Fibroblast of lung (primary cell): ENCODE measurements at regions not wholly inside any gene's neighbourhood (a gene's known extent, or its start where the extent isn't known, plus 50 kb on each side); places are given as distances from the start of the nearest gene placed in this dataset.
A peak's percentile ranks its signal among the peaks of the same experiment; 100 is the strongest.

Experiments used
- DNase-seq, 2 donors: peaks; one replicate each; pipeline versions ENCODE4 v3.0.0 to v3.0.0-alpha.2; 2010; ENCODE audit warnings: low read depth in 2 of 2
- H2AFZ ChIP-seq: 2 replicates; pipeline ENCODE4 v1.5.1; 2012; ENCODE audit warnings: low read length, control low read depth, inconsistent platforms
- H3K27ac ChIP-seq: 2 replicates; pipeline ENCODE4 v1.5.1; 2011; ENCODE audit warnings: low read length, control low read depth; ENCODE audit not compliant: insufficient read depth
- H3K27me3 ChIP-seq: 2 replicates; pipeline ENCODE4 v1.5.1; 2011; ENCODE audit warnings: mild to moderate bottlenecking, low read length; ENCODE audit not compliant: control insufficient read depth, insufficient read depth
- H3K36me3 ChIP-seq: 2 replicates; pipeline ENCODE4 v1.5.1; 2011; ENCODE audit warnings: low read length; ENCODE audit not compliant: control insufficient read depth, insufficient read depth
- H3K4me1 ChIP-seq: 2 replicates; pipeline ENCODE4 v1.5.1; 2011; ENCODE audit warnings: low read length; ENCODE audit not compliant: control insufficient read depth, insufficient read depth; ENCODE audit errors: extremely low read depth
- H3K4me2 ChIP-seq: 2 replicates; pipeline ENCODE4 v1.5.1; 2011; ENCODE audit warnings: low read length, control low read depth; ENCODE audit not compliant: insufficient read depth; ENCODE audit errors: extremely low read depth
- H3K4me3 ChIP-seq, 4 experiments: fragments of 200-600 bp in 1 of 4; sonication (generic) in 1 of 4; replicated peaks in 1 of 4; 2 replicates each; pipeline ENCODE4 v1.5.1; 2011 to 2016; ENCODE audit warnings: low read length in 4 of 4, low read depth in 3 of 4, mild to moderate bottlenecking in 3 of 4, control low read depth in 2 of 4, inconsistent platforms in 1 of 4, mixed read lengths in 1 of 4; ENCODE audit not compliant: insufficient read depth in 1 of 4; ENCODE audit errors: control extremely low read depth in 1 of 4
- H3K79me2 ChIP-seq: 2 replicates; pipeline ENCODE4 v1.5.1; 2012; ENCODE audit warnings: mild to moderate bottlenecking, low read length, inconsistent platforms; ENCODE audit not compliant: control insufficient read depth, insufficient read depth
- H3K9ac ChIP-seq: 2 replicates; pipeline ENCODE4 v1.5.1; 2011; ENCODE audit warnings: mild to moderate bottlenecking, low read length, control low read depth; ENCODE audit not compliant: insufficient read depth
- H3K9me3 ChIP-seq: 2 replicates; pipeline ENCODE4 v1.5.1; 2012; ENCODE audit warnings: low read depth, low read length; ENCODE audit not compliant: control insufficient read depth, insufficient read depth
- H4K20me1 ChIP-seq: 2 replicates; pipeline ENCODE4 v1.5.1; 2011; ENCODE audit warnings: low read length; ENCODE audit not compliant: control insufficient read depth, insufficient read depth; ENCODE audit errors: extremely low read depth
- CTCF ChIP-seq, 2 donors: IDR thresholded peaks in 1 of 2; conservative IDR thresholded peaks in 1 of 2; 1 replicate in 1 of 2; 2 replicates in 1 of 2; pipeline ENCODE4 v1.5.1; 2011 to 2012; ENCODE audit warnings: low read length in 2 of 2, control low read depth in 1 of 2, inconsistent platforms in 1 of 2, low read depth in 1 of 2, mild to moderate bottlenecking in 1 of 2
- EZH2 ChIP-seq: IDR thresholded peaks from 2 replicates; pipeline ENCODE4 v1.5.1; 2012; ENCODE audit warnings: low read length, control low read depth, mild to moderate bottlenecking; ENCODE audit errors: missing control alignments

- no peaks in the 10 kb centered on the region for H3K79me2 ChIP-seq
- no peaks in the 10 kb centered on the region for H4K20me1 ChIP-seq
- no peak overlapping the region for H3K27ac ChIP-seq
- DNase-seq: no peak
- TF ChIP-seq EZH2: no peak
- no peak for TF ChIP-seq CTCF (conservative IDR thresholded peaks at IDR 0.05 in 1 of 2, IDR thresholded peaks at IDR 0.05 in 1 of 2; ENCODE audit: low read depth in 1 of 2, low read length in 2 of 2)
- H3K9ac ChIP-seq: no peak overlapping the region
- no peaks in the 10 kb centered on the region for H3K36me3 ChIP-seq
- H3K4me3 ChIP-seq: no peak overlapping the region
- no peaks in the 10 kb centered on the region for H3K4me1 ChIP-seq
- H3K27me3 ChIP-seq: no peaks in the 10 kb centered on the region
- H2AFZ ChIP-seq: no peak overlapping the region
- H3K4me2 ChIP-seq: no peak overlapping the region
- no peaks in the 10 kb centered on the region for H3K9me3 ChIP-seq
Observed at GRCh38 chr9:28921857-28922500, 1348.7 kb upstream of the C9orf72 start.

- Histone ChIP-seq H3K4me2 (no peak overlapping the region), H3K36me3 (no peaks in the 10 kb centered on the region)
- no peak for TF ChIP-seq CTCF (conservative IDR thresholded peaks at IDR 0.05 in 1 of 2, IDR thresholded peaks at IDR 0.05 in 1 of 2; ENCODE audit: low read depth in 1 of 2, low read length in 2 of 2)
- no peak for TF ChIP-seq EZH2
Observed at GRCh38 chr9:28922891-28923290, 1349.6 kb upstream of the C9orf72 start.

GRCh38 chr9:28923351-28923750, 1350.1 kb upstream of the C9orf72 start:
- Histone ChIP-seq H3K4me2 (no peak overlapping the region), H3K36me3 (no peaks in the 10 kb centered on the region), H3K9me3 (no peaks in the 10 kb centered on the region), H2AFZ (no peak overlapping the region), H3K27ac (no peak overlapping the region), H3K9ac (no peak overlapping the region), H3K79me2 (no peaks in the 10 kb centered on the region), H3K27me3 (no peaks in the 10 kb centered on the region), H4K20me1 (no peaks in the 10 kb centered on the region), H3K4me1 (no peaks in the 10 kb centered on the region), H3K4me3 (no peak overlapping the region)
- TF ChIP-seq CTCF (conservative IDR thresholded peaks at IDR 0.05 in 1 of 2, IDR thresholded peaks at IDR 0.05 in 1 of 2; ENCODE audit: low read depth in 1 of 2, low read length in 2 of 2) (no peak), EZH2 (no peak)
- no peak for DNase-seq

More at GRCh38 chr9:28922891-28923290, 1349.6 kb upstream of the C9orf72 start:
- H3K9ac ChIP-seq: no peak overlapping the region
- DNase-seq: peak in 1 of 2 donors; percentile 1
- H2AFZ ChIP-seq: no peak overlapping the region
- H3K9me3 ChIP-seq: no peaks in the 10 kb centered on the region
- H4K20me1 ChIP-seq: no peaks in the 10 kb centered on the region
- no peaks in the 10 kb centered on the region for H3K79me2 ChIP-seq
- H3K4me3 ChIP-seq: no peak overlapping the region
- no peaks in the 10 kb centered on the region for H3K27me3 ChIP-seq
- no peaks in the 10 kb centered on the region for H3K4me1 ChIP-seq
- no peak overlapping the region for H3K27ac ChIP-seq
